COR-L47 (cell line): ENCODE measurements at regions not wholly inside any gene's neighbourhood (a gene's known extent, or its start where the extent isn't known, plus 50 kb on each side); places are given as distances from the start of the nearest gene placed in this dataset.
"Not testable (repeated sequence)": the region's sequence is repeated elsewhere in the genome, so short reads cannot be mapped to it uniquely, and the experiment has no call there.

ENCODE experiments used
- DNase-seq: peaks from one replicate; lab custom pipeline; 2025; lab: John Stamatoyannopoulos, UW

- no peak for DNase-seq
Observed at GRCh38 chr6:74579794-74580193, 626.1 kb downstream of the COL12A1 start.

DNA sequence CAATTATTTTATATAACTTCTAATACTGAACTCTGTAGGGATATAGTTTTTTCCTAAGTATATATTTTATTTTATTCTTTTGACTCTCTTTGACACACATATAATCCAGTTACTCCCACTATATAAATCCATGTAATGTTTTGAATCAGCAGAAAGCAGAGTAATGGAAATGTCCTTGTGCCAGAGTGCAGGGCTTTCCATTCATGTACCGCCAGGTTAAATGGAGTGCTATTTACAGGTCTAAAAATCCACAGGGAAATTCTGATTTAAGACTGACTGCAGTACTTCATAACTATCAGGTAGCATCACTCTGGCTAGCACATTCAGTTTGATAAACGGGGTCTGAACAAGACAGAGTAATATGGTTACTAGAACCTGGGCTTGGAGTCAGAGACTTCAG, 626.8 kb downstream of the COL12A1 start:
- DNase-seq: no peak

DNA sequence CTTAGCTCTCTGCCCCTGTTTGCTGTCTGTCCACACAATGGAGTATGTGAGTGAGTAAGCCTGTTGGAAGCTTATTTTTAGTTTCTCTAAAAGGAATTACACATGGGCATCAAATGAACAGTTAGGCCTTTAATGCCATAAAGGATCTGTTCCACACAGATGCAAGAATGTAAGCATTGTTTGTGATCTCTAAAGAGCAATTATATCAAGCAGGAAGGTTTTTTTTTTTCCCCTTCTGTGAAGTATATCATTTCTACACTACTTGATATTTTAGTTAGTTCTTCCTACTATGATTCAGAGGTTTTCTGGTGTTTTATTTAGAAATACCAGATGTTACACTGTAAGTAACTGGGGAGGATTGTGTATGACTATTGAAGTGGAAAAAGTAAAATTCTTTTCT, 627.5 kb downstream of the COL12A1 start:
- DNase-seq: no peak

DNA sequence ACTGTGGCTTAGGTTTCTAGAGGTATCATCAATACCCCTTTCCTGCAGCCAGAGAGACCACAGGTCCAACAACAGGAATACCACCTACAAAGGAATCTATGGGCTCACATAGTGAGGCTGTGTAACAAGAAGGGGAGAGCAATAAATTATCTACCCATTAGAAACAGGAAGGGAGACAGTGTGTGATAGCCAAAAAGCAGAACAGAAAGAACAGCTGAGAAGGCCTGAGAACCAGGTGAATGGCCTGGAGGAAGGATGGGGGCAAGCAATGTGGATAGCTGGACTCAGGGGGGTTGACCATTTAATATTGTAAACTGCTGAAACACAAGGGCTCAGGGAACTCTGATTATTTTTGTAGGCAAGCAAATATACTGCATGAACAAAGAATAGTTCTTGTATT, 628.2 kb downstream of the COL12A1 start:
- DNase-seq: no peak

GRCh38 chr6:74574794-74575193, 631.1 kb downstream of the COL12A1 start:
- DNase-seq: peak; percentile 2

DNA sequence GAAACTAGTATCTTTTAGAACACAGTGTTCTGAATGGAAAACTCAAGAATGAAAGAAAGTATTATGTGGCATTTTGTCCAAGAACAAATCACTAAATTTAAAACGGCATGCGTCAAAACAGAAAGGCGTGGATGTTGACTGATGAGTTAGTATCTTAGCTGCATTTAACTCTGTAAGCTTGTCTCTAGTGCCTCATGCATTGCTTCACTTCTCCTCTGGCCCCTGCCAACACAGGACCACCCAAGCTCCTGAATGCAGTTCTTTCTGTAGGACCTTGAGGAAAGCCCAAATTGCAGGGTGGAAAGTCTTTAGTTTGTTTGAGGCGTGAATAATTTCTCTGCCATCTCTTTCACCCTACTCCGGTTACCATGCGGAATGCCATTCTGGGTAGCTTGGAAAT, 632.2 kb downstream of the COL12A1 start:
- DNase-seq: no peak

DNA sequence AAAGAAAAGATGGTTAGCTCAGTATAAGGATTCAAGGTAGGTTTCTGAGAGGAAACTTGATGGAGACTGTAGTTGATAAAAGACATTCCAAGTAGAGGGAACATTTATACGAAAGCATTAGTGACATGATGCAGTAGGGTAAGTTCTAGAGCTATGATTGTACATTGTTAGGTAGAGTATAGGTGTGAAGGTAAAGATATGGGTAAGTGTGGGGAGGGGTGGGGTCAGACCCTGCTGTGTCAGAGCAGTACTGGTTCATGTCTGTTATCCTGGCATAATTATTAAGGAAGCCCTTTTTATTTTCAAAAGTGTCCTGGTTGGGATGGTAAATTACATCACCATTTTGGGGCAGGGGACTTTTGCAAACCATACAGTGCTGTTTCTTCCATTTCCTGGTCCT, 635.8 kb downstream of the COL12A1 start:
- no peak for DNase-seq

DNA sequence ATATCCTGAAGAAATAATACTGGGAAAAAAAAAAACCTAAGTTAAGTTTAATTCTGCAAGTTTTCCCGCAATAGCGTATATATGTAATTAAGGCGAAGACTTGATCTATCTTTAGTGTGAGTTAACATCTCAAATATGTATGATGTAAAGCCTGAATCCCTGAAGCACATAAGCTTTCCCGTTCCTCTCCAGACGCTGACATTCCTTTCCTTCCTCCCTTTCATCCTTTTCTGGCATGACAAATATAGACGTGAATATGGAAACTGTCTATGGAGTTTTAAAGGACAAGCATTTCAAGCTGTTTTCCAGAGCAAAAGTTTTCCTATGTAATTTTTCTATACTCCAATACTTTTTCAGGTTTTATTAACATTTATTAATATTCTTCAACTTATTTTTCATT, 637.0 kb downstream of the COL12A1 start:
- no peak for DNase-seq

- not testable (repeated sequence) for DNase-seq
Observed at GRCh38 chr6:74567923-74568290, 637.9 kb downstream of the COL12A1 start.

GRCh38 chr6:74567281-74567922, 638.5 kb downstream of the COL12A1 start:
- DNase-seq: no peak

DNA sequence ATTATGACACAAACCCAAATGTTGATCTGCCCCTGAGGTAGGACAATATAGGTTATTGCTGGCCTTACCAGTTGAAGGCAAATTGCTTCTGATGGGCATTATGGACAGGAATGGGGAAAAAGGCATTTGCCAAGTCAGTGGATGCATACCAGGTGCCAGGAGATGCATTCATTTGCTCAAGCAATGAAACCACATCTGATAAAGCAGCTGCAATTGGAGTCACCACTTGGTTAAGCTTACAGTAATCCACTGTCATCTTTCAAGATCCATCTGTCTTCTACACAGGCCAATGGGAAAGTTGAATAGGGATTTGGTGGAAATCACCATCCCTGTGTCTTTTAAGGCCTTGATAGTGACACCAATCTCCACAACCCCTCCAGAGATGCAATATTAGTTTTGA, 648.6 kb downstream of the COL12A1 start:
- no peak for DNase-seq

DNA sequence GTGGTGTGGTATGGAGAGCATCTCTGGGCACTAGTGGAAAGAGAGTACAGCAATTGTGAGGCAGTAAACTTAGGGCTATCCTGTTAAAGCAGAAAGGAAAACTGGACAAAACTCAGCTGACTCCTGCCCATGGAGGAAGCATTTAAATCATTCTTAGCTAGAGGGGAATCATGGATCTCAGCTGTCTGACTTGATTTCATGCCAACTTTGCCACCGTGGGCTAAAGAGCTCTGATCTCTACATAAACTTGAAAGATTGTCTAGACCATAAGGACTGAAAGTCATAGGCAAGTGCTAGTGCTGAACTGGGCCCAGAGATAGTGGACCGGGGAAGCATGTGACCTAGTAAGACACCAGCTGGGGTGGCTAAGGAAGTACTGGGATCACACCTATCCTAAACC, 651.8 kb downstream of the COL12A1 start:
- no peak for DNase-seq

GRCh38 chr6:74551896-74552295, 654.0 kb downstream of the COL12A1 start:
- DNase-seq: no peak

DNA sequence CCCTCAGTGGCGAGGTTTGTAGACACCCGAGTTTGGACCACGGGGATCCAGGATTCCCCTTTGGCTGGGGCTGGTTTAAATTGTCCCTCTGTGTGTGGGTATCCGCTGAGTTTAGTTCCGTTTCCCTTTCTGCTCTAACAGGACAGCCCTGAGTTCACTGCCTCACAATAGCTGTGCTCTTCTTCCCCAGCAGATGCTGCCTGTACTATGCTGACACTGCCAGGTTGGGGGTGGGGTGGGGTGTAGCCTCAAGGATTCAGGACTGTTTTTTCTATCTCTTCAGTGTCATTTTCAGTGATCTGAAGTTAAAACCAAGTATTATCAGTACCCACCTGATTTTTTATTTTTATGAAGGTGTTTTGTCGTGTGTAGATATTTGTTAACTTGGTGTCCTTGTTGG, 655.0 kb downstream of the COL12A1 start:
- DNase-seq: no peak

DNA sequence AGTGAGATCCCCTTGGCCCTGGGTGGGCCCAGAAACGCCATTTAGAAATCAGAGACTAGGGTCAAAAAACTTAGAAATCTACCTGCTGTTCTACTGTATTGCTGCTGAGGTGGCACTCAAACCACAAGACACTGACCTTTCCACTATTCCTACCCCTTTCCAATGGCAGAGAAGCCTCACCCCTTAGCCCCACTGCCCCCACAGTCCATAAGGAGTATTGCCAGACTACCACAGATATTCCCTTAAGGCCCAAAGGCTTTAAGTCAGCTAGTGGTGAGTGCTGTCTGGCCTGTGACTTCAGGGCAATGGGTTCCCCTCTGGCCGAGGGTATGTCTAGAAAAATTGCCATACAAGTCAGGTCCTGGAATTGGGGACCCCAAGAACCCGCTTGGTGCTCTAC, 656.1 kb downstream of the COL12A1 start:
- no peak for DNase-seq

- DNase-seq: no peak
Observed at GRCh38 chr6:74534465-74535211, 671.2 kb downstream of the COL12A1 start.

GRCh38 chr6:74519163-74519562, 686.7 kb downstream of the COL12A1 start:
- DNase-seq: no peak

- DNase-seq: no peak
Observed at GRCh38 chr6:74518035-74518434, 687.8 kb downstream of the COL12A1 start.

DNA sequence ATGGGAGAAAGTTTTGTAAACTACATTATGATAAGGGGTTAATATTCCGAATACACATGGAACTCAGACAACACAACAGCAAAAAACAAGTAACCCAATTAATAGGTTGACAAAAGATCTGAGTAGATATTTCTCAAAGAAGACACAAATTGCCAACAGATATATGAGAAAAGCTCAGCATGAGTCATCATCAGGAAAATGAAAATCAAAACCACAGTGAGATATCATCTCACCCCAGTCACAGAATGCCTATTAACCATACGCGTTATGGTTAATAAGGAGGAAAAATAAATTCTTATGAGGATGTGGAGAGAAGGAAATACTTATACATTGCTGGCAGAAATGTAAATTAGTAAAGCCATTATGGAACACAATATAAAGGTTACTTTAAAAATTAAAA, 695.0 kb downstream of the COL12A1 start:
- no peak for DNase-seq

DNA sequence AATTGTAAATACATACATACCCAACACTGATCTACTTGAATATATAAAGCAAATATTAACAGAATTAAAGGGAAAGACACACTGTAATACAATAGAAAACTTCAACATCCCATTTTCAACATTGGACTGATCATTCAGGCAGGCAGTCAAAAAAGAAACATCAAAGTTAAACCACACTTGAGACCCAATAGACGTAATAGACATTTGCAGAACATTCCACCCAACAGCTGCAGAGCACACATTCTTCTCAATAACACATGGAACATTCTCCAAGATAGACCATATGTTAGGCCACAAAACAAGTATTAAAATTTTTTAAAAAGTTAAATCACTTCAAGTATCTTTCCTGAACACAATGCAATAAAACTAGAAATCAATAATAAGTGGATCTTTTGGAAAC, 698.2 kb downstream of the COL12A1 start:
- no peak for DNase-seq

DNA sequence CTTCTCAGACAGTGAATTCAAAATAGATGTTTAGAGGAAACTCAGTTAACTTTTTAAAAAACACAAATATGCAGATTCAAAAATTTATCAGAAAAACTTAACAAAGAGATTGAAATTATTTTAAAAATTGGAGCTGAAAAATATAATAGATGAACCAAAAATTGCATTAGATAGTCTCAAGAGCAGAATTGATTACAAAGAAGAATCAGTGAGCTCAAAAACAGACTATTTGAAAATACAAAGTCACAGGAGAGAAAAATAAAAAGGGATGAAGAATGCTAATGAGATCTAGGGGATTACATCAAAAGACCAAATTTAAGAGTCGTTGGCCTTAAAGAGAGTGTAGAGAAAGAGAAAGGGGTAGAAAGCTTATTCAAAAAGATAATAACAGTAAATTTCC, 700.5 kb downstream of the COL12A1 start:
- no peak for DNase-seq

- DNase-seq: no peak
Observed at GRCh38 chr6:74504941-74505340, 700.9 kb downstream of the COL12A1 start.

GRCh38 chr6:74492587-74492986, 713.3 kb downstream of the COL12A1 start:
- no peak for DNase-seq

DNA sequence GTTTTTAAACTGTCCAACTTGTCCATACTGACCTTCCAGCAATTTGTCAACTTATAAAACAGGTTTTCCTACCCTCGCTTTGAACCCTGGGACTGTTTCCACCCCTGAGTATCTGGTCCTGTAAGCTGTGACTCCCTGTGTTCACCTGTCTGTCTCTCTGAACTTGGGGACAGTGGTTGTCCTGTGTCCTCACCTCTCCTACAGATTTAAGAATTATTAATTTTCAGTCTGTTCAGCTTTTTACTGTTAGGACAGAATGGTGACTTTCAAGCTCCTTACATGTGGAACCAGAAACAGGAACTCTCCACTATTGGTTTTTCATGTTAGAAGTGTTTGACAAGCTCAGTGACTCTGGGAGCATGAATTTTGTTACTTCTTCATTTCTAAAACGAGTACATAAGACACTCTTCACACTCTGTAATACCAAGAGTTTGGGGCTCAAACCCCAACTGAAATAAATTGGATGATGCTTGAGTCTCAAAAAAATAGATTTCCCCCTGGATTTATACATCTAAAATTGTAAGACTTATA, 713.9 kb downstream of the COL12A1 start:
- no peak for DNase-seq
